ENCODE measurements at regions not wholly inside any gene's neighbourhood (a gene's known extent, or its start where the extent isn't known, plus 50 kb on each side); places are given as distances from the start of the nearest gene placed in this dataset.

DNA sequence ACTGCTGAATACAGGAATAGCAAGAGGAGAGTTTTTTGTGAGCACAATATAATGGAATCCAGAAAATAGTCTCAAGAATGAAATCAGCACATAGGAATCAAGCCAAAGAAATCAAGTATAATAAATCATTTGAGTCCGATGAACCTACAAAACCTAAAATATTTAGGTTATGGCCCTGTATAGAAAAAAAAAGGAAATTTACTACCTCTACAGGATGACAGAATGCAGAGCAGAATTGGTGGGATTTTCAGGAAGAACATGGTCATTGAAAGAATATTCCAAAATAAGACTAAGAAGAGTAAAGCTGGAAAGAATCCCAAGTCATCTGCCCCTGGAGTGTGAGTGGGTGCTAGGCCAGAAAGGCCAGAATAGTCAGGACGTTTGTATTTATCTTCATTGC lies 1041.2 kb upstream of the CDH2 start:
- no peak overlapping the region for H3K56ac ChIP-seq (ENCODE audit: insufficient read length, low read depth, low read length)
- no peaks in the 10 kb centered on the region for H3K27me3 ChIP-seq (ENCODE audit: insufficient read depth, low read length)
- no peak overlapping the region for H2BK20ac ChIP-seq (ENCODE audit: low read depth, low read length, poor library complexity, severe bottlenecking)
- H3K23me2 ChIP-seq (ENCODE audit: insufficient read length, low read depth, low read length, poor library complexity, severe bottlenecking) = no peaks in the 10 kb centered on the region
- no peak overlapping the region for H3K14ac ChIP-seq (ENCODE audit: insufficient read depth, low read length)
- no peak overlapping the region for H3K4me2 ChIP-seq (ENCODE audit: insufficient read depth, insufficient read length, low read length)
- no peak for TF ChIP-seq CTCF (conservative IDR thresholded peaks at IDR 0.05)
- H2BK5ac ChIP-seq (ENCODE audit: insufficient read length, low read length) = no peak overlapping the region
- no peak overlapping the region for H3K4ac ChIP-seq (ENCODE audit: low read depth, low read length)
- no peaks in the 10 kb centered on the region for H3K79me1 ChIP-seq (ENCODE audit: insufficient read depth, low read depth, low read length, poor library complexity, severe bottlenecking)
- H2BK12ac ChIP-seq (ENCODE audit: insufficient read length, low read depth, low read length) = no peak overlapping the region
- H2BK120ac ChIP-seq (ENCODE audit: low read depth, low read length, poor library complexity, severe bottlenecking) = no peak overlapping the region
- no peak overlapping the region for H2BK15ac ChIP-seq (ENCODE audit: low read depth, low read length)
- no peaks in the 10 kb centered on the region for H3K9me3 ChIP-seq (ENCODE audit: control insufficient read depth, low read depth, low read length)
- WGBS (ENCODE audit: extremely low coverage, insufficient read length, low lambda C conversion rate) = no CpG with 5 or more reads among the region's 2 CpGs
- no peak overlapping the region for H4K8ac ChIP-seq (replicated peaks; ENCODE audit: insufficient read length, low read depth, low read length)
- Mint-ChIP-seq H3K27me3 (ENCODE audit: low read depth) (no peaks in the 10 kb centered on the region), H3K36me3 (ENCODE audit: insufficient read depth in 1 of 3, low read depth in 3 of 3) (peaks cover 0 to 4% (median 0%) of the 10 kb centered on the region in 3 experiments; a peak in 2 of 7 replicates), H3K27ac (no peak overlapping the region), H3K4me3 (no peak overlapping the region), H3K9me3 (peaks cover 0 to 3% of the 10 kb centered on the region in 2 experiments; a peak in 1 of 5 replicates), H3K4me1 (peaks cover 5 to 7% of the 10 kb centered on the region in 2 experiments)
- no peak overlapping the region for H3K9ac ChIP-seq (ENCODE audit: extremely low read depth, insufficient read length, low read length)
- H2AK5ac ChIP-seq (ENCODE audit: insufficient read length, low read length) = no peak overlapping the region
- no peak overlapping the region for H2AFZ ChIP-seq (ENCODE audit: low read length)
- no peak overlapping the region for H3K27ac ChIP-seq (ENCODE audit: insufficient read length, low read depth, low read length)
- H4K20me1 ChIP-seq (ENCODE audit: control insufficient read depth, insufficient read depth, insufficient read length) = no peaks in the 10 kb centered on the region
- no peak overlapping the region for H4K5ac ChIP-seq (ENCODE audit: insufficient read length, low read depth, low read length)
- H3K23ac ChIP-seq (ENCODE audit: insufficient read length, low read depth, low read length) = no peak overlapping the region
- H3T11ph ChIP-seq (ENCODE audit: low read length) = no peak overlapping the region
- no peak for DNase-seq
- no peak overlapping the region for H4K91ac ChIP-seq (ENCODE audit: insufficient read length, low read depth, low read length)
- no peaks in the 10 kb centered on the region for H3K4me1 ChIP-seq (ENCODE audit: insufficient read depth, low read length)
- H3K79me2 ChIP-seq (ENCODE audit: insufficient read depth, low read length) = no peaks in the 10 kb centered on the region
- H3K18ac ChIP-seq (ENCODE audit: insufficient read length, low read depth, low read length) = no peak overlapping the region
